ENCODE measurements at regions not wholly inside any gene's neighbourhood (a gene's known extent, or its start where the extent isn't known, plus 50 kb on each side); places are given as distances from the start of the nearest gene placed in this dataset.

GRCh38 chr21:26641062-26641461, 68.0 kb upstream of the CYYR1 start:
- no peak for ATAC-seq

GRCh38 chr21:26637201-26637745, 64.2 kb upstream of the CYYR1 start:
- ATAC-seq, result no peak

- no peak for ATAC-seq
These were observed 62.6 kb upstream of the CYYR1 start for GRCh38 chr21:26635681-26636080.

- ATAC-seq, result no peak
These were observed 59.6 kb upstream of the CYYR1 start for GRCh38 chr21:26632691-26633090.

GRCh38 chr21:26626187-26626586, 53.1 kb upstream of the CYYR1 start:
- no peak for ATAC-seq

GRCh38 chr21:26624983-26625519, 52.0 kb upstream of the CYYR1 start:
- ATAC-seq, result no peak

Data from activated CD4-positive, CD25-positive, alpha-beta regulatory T cell treated with anti-CD3 and anti-CD28 coated beads, Interleukin-2, amount 50 U/mL, for 24 hours (primary cell).